HCT116 (cell line): ENCODE measurements at regions not wholly inside any gene's neighbourhood (a gene's known extent, or its start where the extent isn't known, plus 50 kb on each side); places are given as distances from the start of the nearest gene placed in this dataset.

Experiments
- ATAC-seq: fragments of 200-7000 bp; cut with Tn5 transposase; 2 replicates; pipeline ENCODE4 v1.9.1; 2020; ENCODE audit warnings: mild to moderate bottlenecking, moderate library complexity
- BruUV-seq: library from RNA; stranded (reverse); fragments of 400-500 nt; replicated peaks from 2 replicates; lab custom pipeline; 2021; lab: Mats Ljungman, UMichigan
- CTCF ChIA-PET: fragments of 300-600 bp; sonication (Branson Sonifier 250); formaldehyde crosslinking; loops from one replicate; lab custom pipeline; 2021; ENCODE audit warnings: antibody characterized with exemption; lab: Charles Lee
- POLR2A ChIA-PET: fragments of 300-600, 350-600 bp; sonication (Branson Sonifier 250); formaldehyde crosslinking; loops from one replicate; lab custom pipeline; 2021; ENCODE audit warnings: antibody characterized with exemption; lab: Charles Lee
- RAD21 ChIA-PET, 2 experiments: fragments of 300-600 bp; sonication (Branson Sonifier 250); formaldehyde crosslinking; loops; one replicate each; lab custom pipeline; 2023; ENCODE audit warnings: low total read pairs in 2 of 2; ENCODE audit not compliant: uncharacterized antibody in 2 of 2, unreplicated experiment in 2 of 2, low non-redundant PET in 1 of 2; lab: Charles Lee
- DNase-seq: peaks from one replicate; pipeline ENCODE4 v3.0.0-alpha.2; 2010; ENCODE audit warnings: low read depth, low spot score
- H2AFZ ChIP-seq: fragments of 200-600 bp; shearing (Covaris generic), sonication (generic); 2 replicates; pipeline ENCODE4 v1.6.1; 2017; ENCODE audit warnings: low read depth, mixed run types, mixed read lengths, antibody characterized with exemption, low read length; ENCODE audit not compliant: poor library complexity, severe bottlenecking
- H3K27ac ChIP-seq: 2 replicates; pipeline ENCODE4 v1.5.1; 2012; ENCODE audit warnings: low read depth, low read length
- H3K27me3 ChIP-seq: fragments of 200-600 bp; sonication (generic); 2 replicates; pipeline ENCODE4 v1.6.1; 2016; ENCODE audit warnings: mixed run types, low read length, mixed read lengths; ENCODE audit not compliant: insufficient read depth
- H3K36me3 ChIP-seq, 2 experiments: fragments of 200-500 bp in 1 of 2; fragments of 200-600 bp in 1 of 2; sonication (Bioruptor generic) in 1 of 2; sonication (generic) in 1 of 2; 2 replicates each; pipeline versions ENCODE4 v1.5.1 to v1.6.1; 2014 to 2016; ENCODE audit warnings: low read length in 2 of 2, inconsistent platforms in 1 of 2, mixed read lengths in 1 of 2, mixed run types in 1 of 2; ENCODE audit not compliant: insufficient read depth in 2 of 2, control insufficient read depth in 1 of 2
- H3K4me1 ChIP-seq, 2 experiments: fragments of 200-600 bp in 1 of 2; sonication (generic) in 1 of 2; 2 replicates each; pipeline versions ENCODE4 v1.5.1 to v1.6.1; 2012 to 2017; ENCODE audit warnings: low read length in 2 of 2, inconsistent platforms in 1 of 2, mild to moderate bottlenecking in 1 of 2, mixed read lengths in 1 of 2, mixed run types in 1 of 2, moderate library complexity in 1 of 2; ENCODE audit not compliant: insufficient read depth in 2 of 2, control insufficient read depth in 1 of 2
- H3K4me2 ChIP-seq: fragments of 200-600 bp; sonication (generic); 2 replicates; pipeline ENCODE4 v1.6.1; 2017; ENCODE audit warnings: mixed run types, low read length, mixed read lengths
- H3K4me3 ChIP-seq, 2 experiments: fragments of 200-600 bp in 1 of 2; sonication (generic) in 1 of 2; replicated peaks in 1 of 2; 2 replicates each; pipeline ENCODE4 v1.5.1; 2011 to 2016; ENCODE audit warnings: low read length in 2 of 2, control low read depth in 1 of 2, low read depth in 1 of 2, mild to moderate bottlenecking in 1 of 2, mixed read lengths in 1 of 2, mixed run types in 1 of 2
- H3K79me2 ChIP-seq: fragments of 200-600 bp; sonication (generic); 2 replicates; pipeline ENCODE4 v1.6.1; 2017; ENCODE audit warnings: mild to moderate bottlenecking, mixed run types, low read length, moderate library complexity, mixed read lengths; ENCODE audit not compliant: insufficient read depth
- H3K9ac ChIP-seq: fragments of 200-600 bp; sonication (generic); 2 replicates; pipeline ENCODE4 v1.6.1; 2016; ENCODE audit warnings: low read length, mixed read lengths
- H3K9me2 ChIP-seq: fragments of 200-600 bp; sonication (generic), shearing (Covaris generic); 2 replicates; pipeline ENCODE4 v1.6.1; 2017; ENCODE audit warnings: mixed run types, mild to moderate bottlenecking, moderate library complexity; ENCODE audit not compliant: insufficient read depth
- H3K9me3 ChIP-seq, 2 experiments: fragments of 200-500 bp in 1 of 2; fragments of 200-600 bp in 1 of 2; sonication (Bioruptor generic) in 1 of 2; sonication (generic) in 1 of 2; 2 replicates each; pipeline ENCODE4 v1.6.1; 2014 to 2017; ENCODE audit warnings: low read length in 2 of 2, mixed read lengths in 2 of 2, inconsistent platforms in 1 of 2, low read depth in 1 of 2, mild to moderate bottlenecking in 1 of 2, mixed run types in 1 of 2, moderate library complexity in 1 of 2; ENCODE audit not compliant: control insufficient read depth in 1 of 2, insufficient read depth in 1 of 2
- H4K20me1 ChIP-seq: fragments of 200-600 bp; sonication (generic), shearing (Covaris generic); 2 replicates; pipeline ENCODE4 v1.6.1; 2017; ENCODE audit warnings: mixed run types, mild to moderate bottlenecking, moderate library complexity; ENCODE audit not compliant: insufficient read depth
- ATF3 ChIP-seq: IDR thresholded peaks from 2 replicates; pipeline ENCODE4 v1.6.1; 2012
- CBX3 ChIP-seq: IDR thresholded peaks from 2 replicates; pipeline ENCODE4 v1.6.1; 2012; ENCODE audit warnings: low read depth
- CEBPB ChIP-seq: IDR thresholded peaks from 2 replicates; pipeline ENCODE4 v1.6.1; 2012; ENCODE audit warnings: low read depth
- CTCF ChIP-seq, 3 experiments: fragments of 200-600 bp in 1 of 3; sonication (generic) in 1 of 3; IDR thresholded peaks in 2 of 3; conservative IDR thresholded peaks in 1 of 3; 2 replicates each; pipeline ENCODE4 v1.5.1; 2012 to 2017; ENCODE audit warnings: low read depth in 2 of 3, low read length in 2 of 3, antibody characterized with exemption in 1 of 3, borderline replicate concordance in 1 of 3, control low read depth in 1 of 3, mild to moderate bottlenecking in 1 of 3, mixed read lengths in 1 of 3, mixed run types in 1 of 3, moderate library complexity in 1 of 3; ENCODE audit not compliant: insufficient read depth in 1 of 3
- ELF1 ChIP-seq: IDR thresholded peaks from 2 replicates; pipeline ENCODE4 v1.6.1; 2012; ENCODE audit warnings: low read depth, borderline replicate concordance
- EZH2 ChIP-seq: fragments of 200-600 bp; sonication (generic); IDR thresholded peaks from 2 replicates; pipeline ENCODE4 v1.6.1; 2017; ENCODE audit warnings: antibody characterized with exemption, mixed run types
- JUND ChIP-seq: IDR thresholded peaks from 2 replicates; pipeline ENCODE4 v1.6.1; 2012
- RAD21 ChIP-seq: IDR thresholded peaks from 2 replicates; pipeline ENCODE4 v1.6.1; 2012; ENCODE audit warnings: low read depth, mild to moderate bottlenecking
- SP1 ChIP-seq: IDR thresholded peaks from 2 replicates; pipeline ENCODE4 v1.6.1; 2012; ENCODE audit warnings: low read depth
- intact Hi-C: fragments of 100-400 bp; cut with micrococcal nuclease; formaldehyde crosslinking; loops from 2 replicates; pipeline ENCODE4 v1.10.0; 2022

GRCh38 chr16:87138316-87138715 is 178.9 kb downstream of the C16orf95 start:
- no TSS peak for BruUV-seq
- Histone ChIP-seq H3K79me2 (no peaks in the 10 kb centered on the region), H3K9me3 (no peaks in the 10 kb centered on the region), H3K4me1 (no peaks in the 10 kb centered on the region; a peak in 1 of 4 replicates), H3K4me2 (no peak overlapping the region), H3K36me3 (no peaks in the 10 kb centered on the region), H3K9ac (no peak overlapping the region), H3K9me2 (no peaks in the 10 kb centered on the region), H3K27me3 (no peaks in the 10 kb centered on the region), H3K4me3 (no peak overlapping the region), H3K27ac (no peak overlapping the region)
- ChIA-PET RAD21 (no interaction called here), CTCF (interaction anchor here (1.0 kb wide), 1 partner anchor 65 kb away, joined by 3 read pairs; no protein-coding TSS in a partner anchor), POLR2A (no interaction called here)
- DNase-seq (no peak), ATAC-seq (no peak)
- intact Hi-C loops = no loop called here
- no peak for TF ChIP-seq RAD21
- no peak for TF ChIP-seq SP1
- TF ChIP-seq, all 23 proteins: peak for 0
- H4K20me1 ChIP-seq = no peaks in the 10 kb centered on the region
- H2AFZ ChIP-seq = no peak overlapping the region

GRCh38 chr16:87138738-87139267 is 178.4 kb downstream of the C16orf95 start:
- Histone ChIP-seq H3K9me3 (no peaks in the 10 kb centered on the region), H3K4me1 (peaks cover 0 to 3% of the 10 kb centered on the region in 2 experiments; a peak in 1 of 4 replicates), H3K9me2 (no peaks in the 10 kb centered on the region), H4K20me1 (no peaks in the 10 kb centered on the region), H2AFZ (no peak overlapping the region), H3K79me2 (no peaks in the 10 kb centered on the region), H3K36me3 (no peaks in the 10 kb centered on the region), H3K4me2 (no peak overlapping the region), H3K27me3 (no peaks in the 10 kb centered on the region), H3K27ac (no peak overlapping the region), H3K4me3 (no peak overlapping the region), H3K9ac (no peak overlapping the region)
- BruUV-seq = no TSS peak
- TF ChIP-seq CEBPB = no peak
- TF ChIP-seq JUND = no peak
- no peak for TF ChIP-seq CBX3
- no peak for TF ChIP-seq ELF1
- no peak for TF ChIP-seq RAD21
- TF ChIP-seq ATF3 = no peak
- TF ChIP-seq EZH2 = no peak
- no peak for TF ChIP-seq CTCF (IDR thresholded peaks at IDR 0.05 in 2 of 3, conservative IDR thresholded peaks at IDR 0.05 in 1 of 3; ENCODE audit: borderline replicate concordance in 1 of 3, insufficient read depth in 1 of 3, low read depth in 2 of 3, low read length in 2 of 3)
- RAD21 ChIA-PET = no interaction called here
- POLR2A ChIA-PET = no interaction called here
- ATAC-seq (no peak), DNase-seq (no peak)
- intact Hi-C loops = no loop called here
- CTCF ChIA-PET = interaction anchor here (1.0 kb wide), 1 partner anchor 64 kb away, joined by 3 read pairs; no protein-coding TSS in a partner anchor
